ENCODE measurements at regions not wholly inside any gene's neighbourhood (a gene's known extent, or its start where the extent isn't known, plus 50 kb on each side); places are given as distances from the start of the nearest gene placed in this dataset.

DNA sequence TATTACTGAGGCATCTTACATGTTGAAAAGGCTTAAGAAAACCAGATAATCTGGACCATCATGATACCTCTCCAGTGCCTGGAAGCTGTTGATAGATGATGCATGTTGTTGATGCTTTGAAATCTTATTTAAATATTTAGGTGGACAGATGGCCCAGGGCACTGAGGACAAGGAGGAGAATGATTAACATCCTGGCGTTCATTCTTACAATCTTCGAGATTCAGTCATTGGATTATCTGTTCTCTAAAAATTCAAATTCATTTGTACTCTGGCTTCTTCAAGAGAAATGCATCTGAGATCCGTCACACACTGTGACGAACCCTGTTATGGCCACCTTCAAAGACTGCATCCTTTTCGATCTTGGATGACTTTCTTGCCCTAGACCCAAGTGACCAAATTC lies 121.3 kb upstream of the IGF1 start:
- TF ChIP-seq, protein P1, sequence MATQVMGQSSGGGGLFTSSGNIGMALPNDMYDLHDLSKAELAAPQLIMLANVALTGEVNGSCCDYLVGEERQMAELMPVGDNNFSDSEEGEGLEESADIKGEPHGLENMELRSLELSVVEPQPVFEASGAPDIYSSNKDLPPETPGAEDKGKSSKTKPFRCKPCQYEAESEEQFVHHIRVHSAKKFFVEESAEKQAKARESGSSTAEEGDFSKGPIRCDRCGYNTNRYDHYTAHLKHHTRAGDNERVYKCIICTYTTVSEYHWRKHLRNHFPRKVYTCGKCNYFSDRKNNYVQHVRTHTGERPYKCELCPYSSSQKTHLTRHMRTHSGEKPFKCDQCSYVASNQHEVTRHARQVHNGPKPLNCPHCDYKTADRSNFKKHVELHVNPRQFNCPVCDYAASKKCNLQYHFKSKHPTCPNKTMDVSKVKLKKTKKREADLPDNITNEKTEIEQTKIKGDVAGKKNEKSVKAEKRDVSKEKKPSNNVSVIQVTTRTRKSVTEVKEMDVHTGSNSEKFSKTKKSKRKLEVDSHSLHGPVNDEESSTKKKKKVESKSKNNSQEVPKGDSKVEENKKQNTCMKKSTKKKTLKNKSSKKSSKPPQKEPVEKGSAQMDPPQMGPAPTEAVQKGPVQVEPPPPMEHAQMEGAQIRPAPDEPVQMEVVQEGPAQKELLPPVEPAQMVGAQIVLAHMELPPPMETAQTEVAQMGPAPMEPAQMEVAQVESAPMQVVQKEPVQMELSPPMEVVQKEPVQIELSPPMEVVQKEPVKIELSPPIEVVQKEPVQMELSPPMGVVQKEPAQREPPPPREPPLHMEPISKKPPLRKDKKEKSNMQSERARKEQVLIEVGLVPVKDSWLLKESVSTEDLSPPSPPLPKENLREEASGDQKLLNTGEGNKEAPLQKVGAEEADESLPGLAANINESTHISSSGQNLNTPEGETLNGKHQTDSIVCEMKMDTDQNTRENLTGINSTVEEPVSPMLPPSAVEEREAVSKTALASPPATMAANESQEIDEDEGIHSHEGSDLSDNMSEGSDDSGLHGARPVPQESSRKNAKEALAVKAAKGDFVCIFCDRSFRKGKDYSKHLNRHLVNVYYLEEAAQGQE (IDR thresholded peaks at IDR 0.05; ENCODE audit: low read depth), result no peak
- TF ChIP-seq CEBPB (IDR thresholded peaks at IDR 0.05) (no peak), YY1 (IDR thresholded peaks at IDR 0.05; ENCODE audit: low read depth) (no peak), EP300 (IDR thresholded peaks at IDR 0.05; ENCODE audit: borderline replicate concordance) (no peak), CREB1 (IDR thresholded peaks at IDR 0.05; ENCODE audit: low read depth) (no peak), TAF1 (IDR thresholded peaks at IDR 0.05; ENCODE audit: low read depth) (no peak), TEAD4 (IDR thresholded peaks at IDR 0.05) (no peak)

DNA sequence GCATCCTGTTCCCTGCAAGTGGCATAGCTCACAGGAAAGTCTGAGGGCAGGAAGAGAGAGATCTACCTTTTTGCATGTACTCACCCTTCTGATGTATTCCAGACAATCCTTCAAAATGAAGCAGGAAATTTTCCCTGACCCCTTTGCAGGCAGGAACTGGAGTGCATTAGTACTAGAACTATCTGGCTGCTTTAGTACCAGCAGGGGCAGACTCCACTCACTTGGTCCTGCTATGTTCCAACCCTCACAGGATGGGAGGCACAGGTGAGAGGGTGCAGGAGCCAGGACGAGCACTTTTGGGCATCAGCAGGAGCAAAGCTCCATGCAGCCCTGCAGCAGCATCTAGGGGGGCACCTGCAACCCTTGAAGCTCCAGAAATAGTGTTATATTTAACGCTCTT lies 116.3 kb upstream of the IGF1 start:
- TF ChIP-seq TEAD4 (IDR thresholded peaks at IDR 0.05) (no peak), TCF12 (IDR thresholded peaks at IDR 0.05; ENCODE audit: low read depth) (no peak), FOXM1 (IDR thresholded peaks at IDR 0.05; ENCODE audit: borderline replicate concordance, low read depth) (no peak), RAD21 (IDR thresholded peaks at IDR 0.05; ENCODE audit: low read depth) (no peak), NFIC (IDR thresholded peaks at IDR 0.05) (no peak), ZBTB7A (IDR thresholded peaks at IDR 0.05; ENCODE audit: low read depth) (no peak), CREB1 (IDR thresholded peaks at IDR 0.05; ENCODE audit: low read depth) (no peak), CEBPB (IDR thresholded peaks at IDR 0.05) (no peak), YY1 (IDR thresholded peaks at IDR 0.05; ENCODE audit: low read depth) (no peak)
- TF ChIP-seq, protein P2, sequence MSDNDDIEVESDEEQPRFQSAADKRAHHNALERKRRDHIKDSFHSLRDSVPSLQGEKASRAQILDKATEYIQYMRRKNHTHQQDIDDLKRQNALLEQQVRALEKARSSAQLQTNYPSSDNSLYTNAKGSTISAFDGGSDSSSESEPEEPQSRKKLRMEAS (IDR thresholded peaks at IDR 0.05), result no peak
- TF ChIP-seq, protein P3, sequence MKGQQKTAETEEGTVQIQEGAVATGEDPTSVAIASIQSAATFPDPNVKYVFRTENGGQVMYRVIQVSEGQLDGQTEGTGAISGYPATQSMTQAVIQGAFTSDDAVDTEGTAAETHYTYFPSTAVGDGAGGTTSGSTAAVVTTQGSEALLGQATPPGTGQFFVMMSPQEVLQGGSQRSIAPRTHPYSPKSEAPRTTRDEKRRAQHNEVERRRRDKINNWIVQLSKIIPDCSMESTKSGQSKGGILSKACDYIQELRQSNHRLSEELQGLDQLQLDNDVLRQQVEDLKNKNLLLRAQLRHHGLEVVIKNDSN (IDR thresholded peaks at IDR 0.05), result no peak

DNA sequence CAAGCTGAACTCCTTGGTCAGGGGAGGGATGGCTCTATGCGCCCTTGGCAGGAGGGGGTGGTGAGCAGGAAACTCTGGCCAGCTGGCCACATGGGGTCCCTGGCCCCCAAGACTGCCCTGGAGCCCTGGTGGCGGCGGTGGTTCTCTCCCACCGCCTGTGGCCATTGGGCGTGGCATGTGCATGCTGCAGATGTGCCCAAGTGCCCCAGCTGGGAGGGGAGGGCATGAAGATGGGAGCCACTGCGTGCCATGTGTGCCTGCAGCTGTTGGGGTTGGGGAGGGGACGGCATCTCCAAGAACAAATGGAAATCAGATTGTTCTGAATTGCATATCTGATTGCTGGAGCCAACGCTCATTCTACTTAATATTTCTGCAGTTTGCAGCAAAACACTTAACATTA lies 115.7 kb upstream of the IGF1 start:
- TF ChIP-seq, protein P2 (IDR thresholded peaks at IDR 0.05), result no peak
- no peak for TF ChIP-seq TEAD4 (IDR thresholded peaks at IDR 0.05)
- TF ChIP-seq, protein P3 (IDR thresholded peaks at IDR 0.05), result no peak
- TF ChIP-seq NFIC (IDR thresholded peaks at IDR 0.05), result no peak
- no peak for TF ChIP-seq TAF1 (IDR thresholded peaks at IDR 0.05; ENCODE audit: low read depth)
- no peak for TF ChIP-seq CREB1 (IDR thresholded peaks at IDR 0.05; ENCODE audit: low read depth)
- no peak for TF ChIP-seq CEBPB (IDR thresholded peaks at IDR 0.05)
- TF ChIP-seq ZBTB7A (IDR thresholded peaks at IDR 0.05; ENCODE audit: low read depth), result no peak
- TF ChIP-seq RAD21 (IDR thresholded peaks at IDR 0.05; ENCODE audit: low read depth), result no peak
- TF ChIP-seq YY1 (IDR thresholded peaks at IDR 0.05; ENCODE audit: low read depth), result no peak

DNA sequence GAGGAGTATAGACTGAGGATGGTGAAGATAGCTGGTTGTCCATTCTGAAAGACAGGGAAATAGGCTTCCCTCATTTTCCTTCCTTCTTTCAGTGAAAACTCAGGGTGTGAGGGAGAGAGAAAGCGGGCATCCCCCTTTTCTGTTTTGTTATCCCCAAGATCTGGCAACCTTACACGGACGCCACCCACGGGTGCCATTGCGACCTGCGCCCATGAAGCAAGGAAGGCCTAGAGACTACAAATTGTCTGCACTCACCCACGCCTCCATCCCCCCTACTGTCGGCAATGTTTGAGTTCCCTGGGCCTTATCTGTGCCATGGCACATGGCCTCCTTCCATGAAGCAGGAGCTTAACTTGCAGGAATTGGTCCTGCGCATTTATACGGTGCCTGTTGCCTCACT lies 115.0 kb upstream of the IGF1 start:
- no peak for TF ChIP-seq FOXM1 (IDR thresholded peaks at IDR 0.05; ENCODE audit: borderline replicate concordance, low read depth)
- no peak for TF ChIP-seq NFIC (IDR thresholded peaks at IDR 0.05)
- no peak for TF ChIP-seq EP300 (IDR thresholded peaks at IDR 0.05; ENCODE audit: borderline replicate concordance)
- TF ChIP-seq EGR1 (IDR thresholded peaks at IDR 0.05), result no peak
- no peak for TF ChIP-seq ZBTB7A (IDR thresholded peaks at IDR 0.05; ENCODE audit: low read depth)
- no peak for TF ChIP-seq CEBPB (IDR thresholded peaks at IDR 0.05)
- no peak for TF ChIP-seq TAF1 (IDR thresholded peaks at IDR 0.05; ENCODE audit: low read depth)
- TF ChIP-seq CREB1 (IDR thresholded peaks at IDR 0.05; ENCODE audit: low read depth), result no peak

DNA sequence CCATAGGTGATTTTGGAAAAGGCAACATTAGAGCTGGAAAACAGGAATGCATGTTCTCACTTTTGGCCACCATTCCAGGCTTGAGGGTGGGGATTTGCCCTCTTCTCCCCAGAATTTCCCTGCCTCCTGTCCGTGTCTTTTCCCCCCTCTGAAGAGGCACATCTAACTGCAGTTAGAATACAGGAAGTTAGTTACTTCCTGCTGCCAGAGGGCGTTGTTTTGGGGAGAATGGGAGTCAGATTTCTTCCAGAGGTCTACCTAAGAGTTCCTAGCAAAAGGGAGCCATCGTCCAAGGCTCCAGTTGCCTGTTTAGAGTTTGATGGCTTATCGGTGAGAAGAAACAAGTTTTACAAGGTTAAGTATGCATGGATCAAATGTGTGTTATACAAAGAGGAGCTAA lies 112.8 kb upstream of the IGF1 start:
- no peak for TF ChIP-seq ZBTB7A (IDR thresholded peaks at IDR 0.05; ENCODE audit: low read depth)
- TF ChIP-seq RAD21 (IDR thresholded peaks at IDR 0.05; ENCODE audit: low read depth), result no peak
- no peak for TF ChIP-seq NFIC (IDR thresholded peaks at IDR 0.05)
- TF ChIP-seq, protein P2 (IDR thresholded peaks at IDR 0.05), result no peak
- no peak for TF ChIP-seq EP300 (IDR thresholded peaks at IDR 0.05; ENCODE audit: borderline replicate concordance)
- TF ChIP-seq TEAD4 (IDR thresholded peaks at IDR 0.05), result no peak
- TF ChIP-seq TCF12 (IDR thresholded peaks at IDR 0.05; ENCODE audit: low read depth), result no peak
- TF ChIP-seq CREB1 (IDR thresholded peaks at IDR 0.05; ENCODE audit: low read depth), result no peak
- TF ChIP-seq YY1 (IDR thresholded peaks at IDR 0.05; ENCODE audit: low read depth), result no peak
- no peak for TF ChIP-seq CEBPB (IDR thresholded peaks at IDR 0.05)
- TF ChIP-seq, protein P1 (IDR thresholded peaks at IDR 0.05; ENCODE audit: low read depth), result no peak
- TF ChIP-seq, protein P3 (IDR thresholded peaks at IDR 0.05), result no peak

DNA sequence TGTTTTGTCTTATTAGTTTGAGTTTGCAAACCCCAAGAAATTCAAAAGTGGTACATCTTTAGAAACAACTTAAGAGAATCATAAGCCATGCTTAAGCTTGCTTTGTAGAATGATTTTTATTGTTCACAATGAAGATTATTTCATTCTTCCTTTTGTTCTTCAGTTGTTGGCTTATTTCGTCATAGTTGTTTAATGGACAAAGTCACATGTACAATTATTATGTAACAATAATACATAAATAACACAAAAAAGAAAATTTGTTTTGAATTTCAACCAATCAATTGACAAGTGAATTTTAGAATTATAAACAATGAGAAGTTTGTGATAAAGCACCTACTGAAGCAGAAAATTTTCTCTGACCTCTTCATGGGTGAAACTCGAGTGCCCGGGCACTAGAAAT lies 111.8 kb upstream of the IGF1 start:
- TF ChIP-seq NFIC (IDR thresholded peaks at IDR 0.05), result no peak
- no peak for TF ChIP-seq TAF1 (IDR thresholded peaks at IDR 0.05; ENCODE audit: low read depth)
- TF ChIP-seq YY1 (IDR thresholded peaks at IDR 0.05; ENCODE audit: low read depth), result no peak
- TF ChIP-seq CEBPB (IDR thresholded peaks at IDR 0.05), result no peak
- no peak for TF ChIP-seq EGR1 (IDR thresholded peaks at IDR 0.05)
- TF ChIP-seq, protein P1 (IDR thresholded peaks at IDR 0.05; ENCODE audit: low read depth), result no peak
- no peak for TF ChIP-seq TEAD4 (IDR thresholded peaks at IDR 0.05)
- TF ChIP-seq EP300 (IDR thresholded peaks at IDR 0.05; ENCODE audit: borderline replicate concordance), result no peak
- TF ChIP-seq RAD21 (IDR thresholded peaks at IDR 0.05; ENCODE audit: low read depth), result no peak
- TF ChIP-seq ZBTB7A (IDR thresholded peaks at IDR 0.05; ENCODE audit: low read depth), result no peak
- TF ChIP-seq, protein P2 (IDR thresholded peaks at IDR 0.05), result no peak

Measured in Ishikawa (cell line).